GM10248 (cell line): ENCODE measurements at regions not wholly inside any gene's neighbourhood (a gene's known extent, or its start where the extent isn't known, plus 50 kb on each side); places are given as distances from the start of the nearest gene placed in this dataset.

Experiments
- CTCF ChIA-PET: fragments of 300-600 bp; sonication (Branson Sonifier 250); formaldehyde crosslinking; extraction: SDS; loops from one replicate; lab custom pipeline; 2021; ENCODE audit warnings: antibody characterized with exemption; lab: Yijun Ruan, JAX
- POLR2A ChIA-PET: fragments of 350-650 bp; sonication (Branson Sonifier 250); formaldehyde crosslinking; extraction: SDS; loops from one replicate; lab custom pipeline; 2020; ENCODE audit warnings: antibody characterized with exemption; lab: Yijun Ruan, JAX
- DNase-seq: peaks from one replicate; pipeline ENCODE4 v3.0.0; 2012; ENCODE audit errors: extremely low spot score
- TF ChIP-seq, protein P1 (sequence below): IDR thresholded peaks from 2 replicates; pipeline ENCODE4 v1.5.1; 2012; ENCODE audit warnings: mild to moderate bottlenecking, low read depth; ENCODE audit errors: extremely low read depth, missing control alignments, control extremely low read depth

DNA sequence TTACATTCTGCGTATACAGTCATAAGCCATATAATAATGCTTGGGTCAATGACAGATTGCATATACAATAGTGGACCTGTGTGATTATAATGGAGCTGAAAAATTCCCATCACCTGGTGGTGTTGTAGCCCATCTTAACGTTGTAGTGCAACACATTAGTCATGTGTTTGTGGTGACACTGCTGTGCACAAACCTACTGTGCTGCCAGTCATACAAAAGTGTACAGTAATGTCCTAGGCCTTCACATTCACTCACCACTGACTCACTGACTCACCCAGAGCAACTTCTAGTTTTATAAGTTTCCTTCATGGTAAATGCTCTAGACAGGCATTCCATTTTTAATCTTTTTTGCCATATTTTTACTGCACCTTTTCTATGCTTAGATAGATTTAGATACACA is 194.8 kb upstream of the SEL1L start:
- ChIA-PET POLR2A (no interaction called here), CTCF (no interaction called here)
- TF ChIP-seq, protein P1, sequence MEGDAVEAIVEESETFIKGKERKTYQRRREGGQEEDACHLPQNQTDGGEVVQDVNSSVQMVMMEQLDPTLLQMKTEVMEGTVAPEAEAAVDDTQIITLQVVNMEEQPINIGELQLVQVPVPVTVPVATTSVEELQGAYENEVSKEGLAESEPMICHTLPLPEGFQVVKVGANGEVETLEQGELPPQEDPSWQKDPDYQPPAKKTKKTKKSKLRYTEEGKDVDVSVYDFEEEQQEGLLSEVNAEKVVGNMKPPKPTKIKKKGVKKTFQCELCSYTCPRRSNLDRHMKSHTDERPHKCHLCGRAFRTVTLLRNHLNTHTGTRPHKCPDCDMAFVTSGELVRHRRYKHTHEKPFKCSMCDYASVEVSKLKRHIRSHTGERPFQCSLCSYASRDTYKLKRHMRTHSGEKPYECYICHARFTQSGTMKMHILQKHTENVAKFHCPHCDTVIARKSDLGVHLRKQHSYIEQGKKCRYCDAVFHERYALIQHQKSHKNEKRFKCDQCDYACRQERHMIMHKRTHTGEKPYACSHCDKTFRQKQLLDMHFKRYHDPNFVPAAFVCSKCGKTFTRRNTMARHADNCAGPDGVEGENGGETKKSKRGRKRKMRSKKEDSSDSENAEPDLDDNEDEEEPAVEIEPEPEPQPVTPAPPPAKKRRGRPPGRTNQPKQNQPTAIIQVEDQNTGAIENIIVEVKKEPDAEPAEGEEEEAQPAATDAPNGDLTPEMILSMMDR: no peak
- no peak for DNase-seq

DNA sequence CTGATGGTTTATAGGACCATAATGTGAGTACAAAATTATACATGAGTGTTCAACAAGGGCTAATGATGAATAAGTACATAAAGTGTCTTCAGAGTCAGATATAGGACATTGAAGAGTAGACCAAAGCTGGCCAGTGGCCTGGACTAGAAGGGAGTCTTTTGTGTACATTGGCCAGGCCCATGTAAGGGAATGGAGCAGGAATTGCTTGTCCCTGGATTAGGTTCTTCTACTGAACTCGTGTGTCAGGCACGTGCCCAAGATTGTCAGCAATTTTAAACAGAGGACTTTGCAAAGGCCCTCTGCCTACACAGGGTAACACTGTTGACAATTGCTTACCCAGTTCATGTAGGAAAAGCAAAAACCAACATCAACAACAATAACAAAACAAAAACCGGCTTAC is 196.0 kb upstream of the SEL1L start:
- ChIA-PET CTCF (interaction anchor here (1.5 kb wide), 1 partner anchor 10 kb away, joined by 5 read pairs; no protein-coding TSS in a partner anchor), POLR2A (no interaction called here)
- DNase-seq: no peak
- TF ChIP-seq, protein P1: no peak

DNA sequence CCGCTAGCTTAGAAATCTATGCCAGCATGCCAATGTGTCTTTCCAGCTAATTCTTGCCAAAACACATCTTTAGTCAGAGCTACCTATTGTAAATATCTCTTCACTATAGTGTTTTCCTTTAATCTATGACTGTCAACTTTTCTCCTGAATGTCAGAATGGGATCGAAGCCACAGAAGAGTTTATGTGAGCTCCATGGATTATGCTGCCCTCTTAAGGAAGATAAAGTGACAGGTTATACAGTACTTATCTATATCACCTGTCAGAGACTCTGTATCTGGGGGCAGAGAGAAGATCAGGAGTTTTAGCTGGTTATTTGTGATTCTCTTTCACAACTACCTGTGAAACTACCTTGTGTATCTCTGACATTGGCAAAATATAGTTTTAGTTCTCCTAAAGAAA is 204.3 kb upstream of the SEL1L start:
- TF ChIP-seq, protein P1: no peak
- ChIA-PET POLR2A (no interaction called here), CTCF (interaction anchor here (1.4 to 2.3 kb wide), 3 partner anchors 9 to 11 kb away, joined by 3 to 5 read pairs (median 3); no protein-coding TSS in a partner anchor)
- DNase-seq: no peak

DNA sequence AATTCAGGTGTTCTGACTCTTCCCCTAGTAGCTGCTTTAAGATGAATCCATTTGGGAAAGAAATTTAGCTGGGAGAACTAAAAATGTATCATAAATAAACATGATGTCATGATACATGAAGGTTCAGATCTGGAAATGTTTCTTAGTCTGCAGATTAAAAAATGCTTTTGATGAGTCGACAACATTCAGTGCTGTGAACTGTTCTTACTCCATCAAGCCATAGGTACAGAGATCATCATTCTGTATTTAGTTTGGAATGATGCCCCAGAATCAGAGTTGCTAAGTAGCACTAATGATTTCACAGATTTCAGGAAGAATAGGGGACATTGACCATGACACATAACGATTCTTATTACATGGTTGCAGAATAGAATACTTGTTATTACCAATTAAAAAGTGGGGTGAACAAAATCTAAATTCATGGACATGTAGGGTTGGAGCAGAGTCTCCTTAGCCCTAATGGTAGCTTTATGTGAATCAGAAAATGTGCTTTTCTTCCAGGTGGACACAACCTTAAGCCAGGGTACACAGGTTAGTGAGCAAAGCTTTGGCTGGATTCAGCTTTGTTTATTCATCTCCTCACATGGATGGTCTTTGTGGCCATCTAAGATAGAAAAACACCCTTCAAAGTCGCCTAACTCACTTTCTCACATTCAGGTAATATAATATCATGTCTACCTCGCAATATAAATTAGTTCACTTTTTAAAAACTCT is 205.4 kb upstream of the SEL1L start:
- no peak for DNase-seq
- TF ChIP-seq, protein P1: no peak
- ChIA-PET POLR2A (no interaction called here), CTCF (interaction anchor here (1.2 to 2.3 kb wide), 3 partner anchors 8 to 44 kb away, joined by 3 to 5 read pairs (median 3); no protein-coding TSS in a partner anchor)

DNA sequence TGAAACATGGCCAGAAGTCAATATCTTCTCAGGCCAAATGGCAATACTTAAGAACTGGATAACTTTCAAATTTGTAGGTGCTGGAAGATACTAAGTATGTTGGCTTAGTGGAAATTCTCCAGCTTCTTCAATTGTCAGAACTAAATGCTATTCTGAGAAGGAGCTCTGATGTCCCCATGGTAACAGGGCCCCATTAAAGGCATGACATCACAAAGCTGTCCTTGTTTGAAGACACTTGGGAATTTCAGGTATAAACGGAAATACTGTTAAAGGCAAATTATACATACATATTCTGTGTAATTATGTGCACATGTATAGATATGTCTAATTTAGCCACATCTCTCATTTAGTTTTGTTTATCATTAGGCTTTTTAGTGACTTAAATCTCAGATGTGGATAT is 210.0 kb upstream of the SEL1L start:
- CTCF ChIA-PET: interaction anchor here (1.0 to 1.7 kb wide), 3 partner anchors 12 to 36 kb away, joined by 3 to 4 read pairs (median 3); no protein-coding TSS in a partner anchor

DNA sequence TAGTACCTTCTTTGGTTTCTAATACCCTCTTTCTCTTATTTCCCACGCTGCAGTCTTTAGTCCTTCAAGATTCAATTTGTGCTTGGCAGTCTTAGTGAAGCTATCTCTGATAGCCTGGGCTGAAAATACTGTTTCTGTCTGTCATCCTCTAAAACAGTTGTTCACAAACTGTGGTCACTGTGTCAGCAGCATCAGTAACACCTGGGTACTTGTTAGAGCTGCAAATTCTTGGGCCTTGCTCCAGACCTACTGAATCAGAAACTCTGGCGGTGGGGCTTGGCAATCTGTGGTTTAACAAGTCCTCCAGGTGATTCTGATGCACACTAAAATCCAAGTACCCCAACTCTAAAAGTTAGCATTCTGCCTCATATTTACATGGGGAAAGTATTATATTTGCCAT is 217.5 kb upstream of the SEL1L start:
- DNase-seq: no peak
- CTCF ChIA-PET: no interaction called here
- TF ChIP-seq, protein P1: no peak
- POLR2A ChIA-PET: no interaction called here

More for the DNA sequence above, 210.0 kb upstream of the SEL1L start:
- DNase-seq: no peak
- POLR2A ChIA-PET: no interaction called here
- TF ChIP-seq, protein P1: no peak
